Right lung (tissue), 2 donors: ENCODE measurements at regions not wholly inside any gene's neighbourhood (a gene's known extent, or its start where the extent isn't known, plus 50 kb on each side); places are given as distances from the start of the nearest gene placed in this dataset.
"Not testable (repeated sequence)": the region's sequence is repeated elsewhere in the genome, so short reads cannot be mapped to it uniquely, and the experiment has no call there.

ENCODE experiments used
- DNase-seq, 2 donors: peaks; one replicate each; pipeline ENCODE4 v3.0.0-alpha.2; 2013

- no peak for DNase-seq
Measured at GRCh38 chrX:2572740-2573139, 72.0 kb upstream of the DHRSX start.

DNA sequence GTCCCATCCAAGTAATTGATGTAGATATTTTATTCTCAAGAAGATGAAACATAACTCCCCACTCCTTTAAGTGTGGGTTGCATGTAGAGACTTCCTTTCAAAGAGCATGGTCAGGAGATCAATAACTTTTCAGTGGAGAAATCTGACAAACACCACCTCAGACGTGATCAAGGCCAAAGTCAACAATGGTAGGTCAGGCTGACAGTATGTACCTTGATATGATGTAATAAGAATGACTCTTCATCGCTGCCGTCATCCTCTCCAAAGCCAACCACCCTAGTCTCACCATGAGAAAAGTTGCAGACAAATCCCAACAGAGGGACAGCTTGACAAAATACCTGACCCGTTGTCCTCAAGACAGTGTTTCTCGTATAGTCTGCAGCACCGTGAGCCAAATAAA lies 67.3 kb upstream of the DHRSX start:
- no peak for DNase-seq

DNA sequence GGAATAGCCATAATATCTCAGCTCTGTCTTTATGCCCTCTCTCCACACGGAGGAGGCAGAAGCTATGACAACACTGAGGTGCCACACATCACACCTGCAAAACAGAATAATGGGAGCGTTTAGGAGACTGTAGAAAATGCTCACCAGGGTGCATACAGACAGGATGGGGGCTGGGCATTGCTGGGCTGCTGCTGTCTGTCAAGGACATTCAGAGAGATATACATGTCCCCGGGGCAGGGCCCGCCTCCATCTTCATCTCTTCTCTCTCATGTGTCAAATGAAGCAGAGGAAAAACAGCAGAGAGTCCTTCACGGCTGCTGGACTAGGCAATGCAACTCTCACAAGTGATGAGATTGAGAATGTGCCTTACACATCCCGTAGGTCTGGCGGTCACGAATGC lies 65.3 kb upstream of the DHRSX start:
- no peak for DNase-seq

GRCh38 chrX:2561456-2561855 lies 60.7 kb upstream of the DHRSX start:
- DNase-seq: no peak

DNA sequence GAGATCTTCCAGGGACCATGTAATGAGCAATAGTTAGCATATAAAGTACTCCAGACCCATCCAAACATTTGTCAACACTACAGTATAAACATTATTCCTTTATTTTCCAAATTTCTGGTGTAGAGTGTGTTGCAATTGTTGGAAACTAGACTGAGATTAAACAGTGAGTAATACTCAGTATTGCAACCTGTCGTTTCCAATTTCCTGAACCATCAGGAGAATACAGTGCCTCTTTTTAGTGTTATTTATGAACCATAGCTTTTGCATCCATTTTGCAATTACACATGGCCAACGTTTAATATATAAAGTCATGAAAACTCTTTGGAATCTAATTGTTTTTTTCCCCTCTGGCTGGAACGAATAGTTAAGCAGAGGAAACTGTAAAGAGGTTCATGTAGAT lies 58.3 kb upstream of the DHRSX start:
- no peak for DNase-seq

- DNase-seq: no peak
Measured at GRCh38 chrX:2554891-2555290, 54.1 kb upstream of the DHRSX start.

- not testable (repeated sequence) for DNase-seq
Measured at GRCh38 chrX:2554066-2554465, 53.3 kb upstream of the DHRSX start.

- no peak for DNase-seq
Measured at GRCh38 chrX:2552621-2553201, 51.9 kb upstream of the DHRSX start.

DNA sequence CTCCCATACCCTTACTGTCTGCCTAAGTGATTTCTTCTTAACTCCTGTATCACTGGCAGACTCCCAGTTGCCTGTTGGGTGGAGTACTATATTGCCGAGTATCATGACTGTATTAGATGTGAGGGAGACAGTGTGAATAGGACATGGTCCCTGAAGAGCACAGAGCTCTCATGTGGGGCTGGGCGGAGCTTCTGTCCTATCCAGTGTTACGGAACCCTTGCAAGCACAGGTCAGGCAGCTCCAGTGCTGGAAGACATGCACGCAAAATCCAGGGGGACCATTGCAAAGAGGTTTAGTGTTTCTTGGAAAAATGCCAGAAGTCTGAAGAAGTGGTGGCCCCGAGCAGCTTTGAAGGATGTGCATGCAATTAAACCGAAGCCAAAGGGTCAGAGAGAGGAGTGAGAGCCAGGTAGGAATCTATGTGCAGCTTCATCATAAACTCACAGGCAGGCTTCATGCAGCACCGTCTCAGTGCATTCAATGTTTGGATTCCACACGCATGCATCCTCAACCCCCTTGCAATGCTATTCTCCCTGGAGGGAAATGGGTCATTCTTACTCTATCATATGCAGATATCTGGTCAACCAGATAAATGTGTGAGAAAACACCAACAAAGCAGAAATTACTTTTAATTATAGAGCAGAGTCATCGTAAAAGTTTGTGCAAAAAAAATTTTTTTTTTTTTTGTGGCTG lies 49.7 kb upstream of the DHRSX start:
- no peak for DNase-seq
